ENCODE measurements at regions not wholly inside any gene's neighbourhood (a gene's known extent, or its start where the extent isn't known, plus 50 kb on each side); places are given as distances from the start of the nearest gene placed in this dataset.

DNA sequence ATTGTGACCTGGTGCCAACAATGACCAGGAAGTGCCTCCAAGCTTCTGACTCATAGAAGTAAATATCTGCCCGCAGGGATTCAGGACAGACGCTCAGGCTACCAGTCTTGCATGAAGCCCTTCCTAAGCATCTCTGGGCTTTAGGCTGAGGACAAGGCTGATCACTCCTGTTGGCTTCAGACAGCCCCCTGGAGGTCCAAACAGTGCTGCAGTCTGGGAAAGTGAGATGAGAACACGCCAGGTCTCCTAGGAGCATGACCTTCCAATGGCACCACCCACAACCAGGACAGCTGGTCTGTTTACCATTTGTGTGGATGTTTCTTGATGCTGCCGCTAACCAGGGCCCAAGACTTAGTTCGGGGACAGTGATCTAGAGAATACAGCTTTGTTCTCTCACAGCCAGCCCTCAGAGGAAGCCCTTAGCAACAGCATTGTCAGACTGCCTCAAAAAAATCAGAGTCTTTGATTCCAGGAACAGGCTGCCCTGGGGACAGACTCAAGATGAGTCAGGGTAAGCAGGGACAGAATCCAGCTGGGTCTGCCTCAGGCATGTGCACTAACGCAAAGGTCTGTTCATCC lies 111.2 kb downstream of the ZNF280B start:
- TF ChIP-seq, protein P1, sequence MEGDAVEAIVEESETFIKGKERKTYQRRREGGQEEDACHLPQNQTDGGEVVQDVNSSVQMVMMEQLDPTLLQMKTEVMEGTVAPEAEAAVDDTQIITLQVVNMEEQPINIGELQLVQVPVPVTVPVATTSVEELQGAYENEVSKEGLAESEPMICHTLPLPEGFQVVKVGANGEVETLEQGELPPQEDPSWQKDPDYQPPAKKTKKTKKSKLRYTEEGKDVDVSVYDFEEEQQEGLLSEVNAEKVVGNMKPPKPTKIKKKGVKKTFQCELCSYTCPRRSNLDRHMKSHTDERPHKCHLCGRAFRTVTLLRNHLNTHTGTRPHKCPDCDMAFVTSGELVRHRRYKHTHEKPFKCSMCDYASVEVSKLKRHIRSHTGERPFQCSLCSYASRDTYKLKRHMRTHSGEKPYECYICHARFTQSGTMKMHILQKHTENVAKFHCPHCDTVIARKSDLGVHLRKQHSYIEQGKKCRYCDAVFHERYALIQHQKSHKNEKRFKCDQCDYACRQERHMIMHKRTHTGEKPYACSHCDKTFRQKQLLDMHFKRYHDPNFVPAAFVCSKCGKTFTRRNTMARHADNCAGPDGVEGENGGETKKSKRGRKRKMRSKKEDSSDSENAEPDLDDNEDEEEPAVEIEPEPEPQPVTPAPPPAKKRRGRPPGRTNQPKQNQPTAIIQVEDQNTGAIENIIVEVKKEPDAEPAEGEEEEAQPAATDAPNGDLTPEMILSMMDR (IDR thresholded peaks at IDR 0.05; ENCODE audit: low read depth, low read length), result no peak
- CTCF ChIA-PET, result interaction anchor here (1.4 to 1.5 kb wide), 2 partner anchors 33 to 54 kb away, joined by 3 to 4 read pairs; no protein-coding TSS in a partner anchor
- H3K27ac ChIP-seq (ENCODE audit: low read depth, low read length), result no peak overlapping the region

DNA sequence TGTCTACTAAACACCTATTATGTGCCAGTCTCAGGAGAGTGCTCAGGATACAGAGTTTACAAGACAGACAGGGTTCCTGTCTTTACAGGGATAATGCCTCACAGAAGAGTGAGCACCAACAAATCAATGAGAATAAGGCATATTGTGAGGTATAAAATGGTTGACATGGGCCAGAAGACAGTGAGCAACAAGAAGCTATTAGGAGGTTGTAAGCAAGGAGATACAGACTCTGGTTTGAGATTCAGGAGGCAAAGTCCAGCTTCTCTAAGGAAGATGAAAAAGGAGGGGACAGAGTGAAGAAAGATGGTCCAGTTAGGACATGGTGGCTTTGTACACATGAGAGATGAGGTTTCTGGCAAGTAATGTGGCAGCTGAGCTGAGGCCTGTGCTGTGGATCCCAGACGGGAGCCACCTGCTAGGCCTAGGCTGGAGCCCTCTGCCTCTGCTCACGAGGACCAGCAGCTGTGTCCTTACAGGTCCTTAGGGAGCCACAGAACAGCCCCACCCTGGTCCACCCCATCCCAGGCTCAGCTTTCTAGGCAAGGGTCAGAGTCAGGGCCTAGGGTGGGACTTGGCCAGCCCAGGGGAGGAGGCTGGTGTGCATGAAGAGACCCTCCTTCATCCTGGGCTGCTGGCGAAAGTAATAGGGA lies 110.5 kb downstream of the ZNF280B start:
- no peaks in the 10 kb centered on the region for H3K9me3 ChIP-seq (ENCODE audit: control insufficient read depth, insufficient read depth, low read length)
- no peaks in the 10 kb centered on the region for H3K27me3 ChIP-seq (ENCODE audit: control insufficient read depth, insufficient read depth, low read length)
- no peak overlapping the region for H3K27ac ChIP-seq (ENCODE audit: low read depth, low read length)
- no peak for DNase-seq (ENCODE audit: low read depth, low spot score)
- TF ChIP-seq, protein P1 (IDR thresholded peaks at IDR 0.05; ENCODE audit: low read depth, low read length), result no peak
- no peak overlapping the region for H3K4me3 ChIP-seq (ENCODE audit: low read depth, low read length)
- ChIA-PET CTCF (interaction anchor here (1.5 kb wide), 1 partner anchor 32 kb away, joined by 4 read pairs; no protein-coding TSS in a partner anchor), POLR2A (no interaction called here)

More for the DNA sequence above, 111.2 kb downstream of the ZNF280B start:
- H3K27me3 ChIP-seq (ENCODE audit: control insufficient read depth, insufficient read depth, low read length), result no peaks in the 10 kb centered on the region
- no peak overlapping the region for H3K4me3 ChIP-seq (ENCODE audit: low read depth, low read length)
- no peak for DNase-seq (ENCODE audit: low read depth, low spot score)
- no peaks in the 10 kb centered on the region for H3K9me3 ChIP-seq (ENCODE audit: control insufficient read depth, insufficient read depth, low read length)
- POLR2A ChIA-PET, result no interaction called here

DNA sequence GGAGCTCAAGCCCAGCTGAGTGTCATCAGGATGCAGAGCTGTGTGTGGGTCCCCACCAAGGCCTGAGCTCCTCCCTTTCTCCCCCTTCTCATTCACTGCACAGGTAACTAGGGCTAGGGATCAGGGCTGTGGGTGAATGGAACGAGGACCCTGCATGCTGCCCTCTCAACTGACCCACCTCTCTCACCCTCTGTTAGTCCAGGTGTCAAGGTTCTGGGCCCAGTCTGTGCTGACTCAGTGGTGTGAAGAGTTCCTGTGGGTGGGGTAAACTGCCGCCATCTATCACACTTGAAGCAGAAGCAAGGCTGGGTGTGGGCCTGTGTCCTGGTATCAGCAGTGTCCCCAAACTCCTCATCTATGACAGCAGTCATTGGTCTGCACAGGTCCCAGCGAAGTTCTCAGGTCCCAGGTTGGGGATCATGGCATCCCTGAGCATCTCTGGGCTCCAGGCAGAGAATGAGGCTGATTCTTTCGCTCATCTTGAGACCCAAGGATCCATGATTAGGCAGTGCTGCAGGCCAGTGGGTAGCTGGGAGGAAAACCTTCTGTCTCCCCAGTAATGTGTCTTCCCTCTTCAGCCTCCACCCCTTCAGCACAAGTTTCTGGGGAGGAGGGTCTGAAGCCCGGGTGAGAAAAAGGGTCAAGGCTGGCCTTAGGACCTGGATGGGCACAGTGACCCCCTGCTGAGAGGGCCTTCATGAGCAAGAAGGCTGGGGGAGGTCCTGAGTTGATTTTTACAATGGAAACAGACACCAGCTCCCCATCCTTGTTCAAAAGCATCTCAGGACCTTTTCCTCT lies 109.8 kb downstream of the ZNF280B start:
- TF ChIP-seq, protein P1 (IDR thresholded peaks at IDR 0.05; ENCODE audit: low read depth, low read length), result no peak
- Histone ChIP-seq H3K9me3 (ENCODE audit: control insufficient read depth, insufficient read depth, low read length) (no peaks in the 10 kb centered on the region), H3K27ac (ENCODE audit: low read depth, low read length) (no peak overlapping the region), H3K4me3 (ENCODE audit: low read depth, low read length) (no peak overlapping the region), H3K27me3 (ENCODE audit: control insufficient read depth, insufficient read depth, low read length) (peaks cover 3% of the 10 kb centered on the region)
- POLR2A ChIA-PET, result no interaction called here
- no peak for DNase-seq (ENCODE audit: low read depth, low spot score)
- CTCF ChIA-PET, result no interaction called here

DNA sequence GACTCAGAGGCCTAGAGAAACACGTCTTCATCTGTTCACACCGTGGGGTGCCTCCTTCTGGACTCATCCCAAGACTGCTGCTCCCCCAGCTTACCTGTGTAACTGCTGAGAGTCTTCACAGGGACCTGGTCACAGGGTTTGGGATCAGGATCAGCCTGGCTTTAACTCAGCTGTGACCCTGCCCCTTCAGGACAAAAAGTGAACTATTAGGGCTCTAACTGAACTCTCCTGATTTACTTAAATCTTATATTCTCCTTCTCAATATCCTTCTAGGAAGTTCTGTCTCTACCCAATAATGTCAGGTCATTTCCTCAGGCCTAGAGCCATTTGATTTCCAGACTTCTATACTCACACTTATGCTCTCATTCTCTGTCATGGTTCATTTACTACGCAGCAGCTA lies 108.4 kb downstream of the ZNF280B start:
- Histone ChIP-seq H3K9me3 (ENCODE audit: control insufficient read depth, insufficient read depth, low read length) (no peaks in the 10 kb centered on the region), H3K27ac (ENCODE audit: low read depth, low read length) (no peak overlapping the region), H3K4me3 (ENCODE audit: low read depth, low read length) (no peak overlapping the region), H3K27me3 (ENCODE audit: control insufficient read depth, insufficient read depth, low read length) (peaks cover 3% of the 10 kb centered on the region)
- no peak for DNase-seq (ENCODE audit: low read depth, low spot score)
- ChIA-PET CTCF (interaction anchor here (1.8 kb wide), 1 partner anchor 23 kb away, joined by 4 read pairs; no protein-coding TSS in a partner anchor), POLR2A (no interaction called here)
- TF ChIP-seq, protein P1 (IDR thresholded peaks at IDR 0.05; ENCODE audit: low read depth, low read length), result no peak

DNA sequence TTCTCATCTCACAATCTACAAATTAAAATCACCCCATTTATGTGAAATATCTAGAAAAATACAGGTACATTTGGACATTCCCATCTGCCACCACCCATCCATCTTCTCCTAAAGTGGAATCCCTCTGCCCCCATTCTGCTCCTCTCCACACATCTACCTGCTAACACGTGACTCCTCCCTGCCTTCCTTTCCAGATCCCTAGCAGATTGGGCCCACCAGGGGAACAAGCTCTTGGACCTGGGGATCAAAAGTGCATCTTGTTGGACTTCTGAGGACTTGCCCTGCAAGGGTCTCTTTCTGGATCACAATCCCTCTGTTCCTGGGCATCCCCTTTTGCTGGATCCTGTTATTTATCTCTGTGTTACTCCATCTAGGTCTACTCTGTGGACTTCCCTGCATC lies 107.6 kb downstream of the ZNF280B start:
- no peak for DNase-seq (ENCODE audit: low read depth, low spot score)
- ChIA-PET CTCF (interaction anchor here (1.8 kb wide), 1 partner anchor 22 kb away, joined by 4 read pairs; no protein-coding TSS in a partner anchor), POLR2A (no interaction called here)
- peaks cover 5% of the 10 kb centered on the region for H3K27me3 ChIP-seq (ENCODE audit: control insufficient read depth, insufficient read depth, low read length)
- no peak overlapping the region for H3K27ac ChIP-seq (ENCODE audit: low read depth, low read length)
- TF ChIP-seq, protein P1 (IDR thresholded peaks at IDR 0.05; ENCODE audit: low read depth, low read length), result no peak
- H3K4me3 ChIP-seq (ENCODE audit: low read depth, low read length), result no peak overlapping the region
- no peaks in the 10 kb centered on the region for H3K9me3 ChIP-seq (ENCODE audit: control insufficient read depth, insufficient read depth, low read length)
